ENCODE measurements at regions not wholly inside any gene's neighbourhood (a gene's known extent, or its start where the extent isn't known, plus 50 kb on each side); places are given as distances from the start of the nearest gene placed in this dataset.

GRCh38 chr18:6465281-6465680, 50.6 kb upstream of the L3MBTL4 start:
- DNase-seq (ENCODE audit: low read depth in 1 of 2, low spot score in 1 of 2), result no peak
- TF ChIP-seq SPI1 (IDR thresholded peaks at IDR 0.05; ENCODE audit: borderline replicate concordance, low read depth), result no peak
- no peak for TF ChIP-seq REST (IDR thresholded peaks at IDR 0.05; ENCODE audit: insufficient replicate concordance, low read depth)
- TF ChIP-seq GABPA (IDR thresholded peaks at IDR 0.05; ENCODE audit: low read depth), result no peak
- no peak for TF ChIP-seq POLR2AphosphoS5 (IDR thresholded peaks at IDR 0.05; ENCODE audit: low read depth)
- TF ChIP-seq CTCF (IDR thresholded peaks at IDR 0.05; ENCODE audit: insufficient read depth, low read length), result no peak
- Histone ChIP-seq H3K27me3 (ENCODE audit: insufficient read depth, poor library complexity, severe bottlenecking) (no peaks in the 10 kb centered on the region), H3K27ac (replicated peaks) (no peak overlapping the region), H3K4me3 (replicated peaks; ENCODE audit: insufficient read depth, low read length) (no peak overlapping the region)

GRCh38 chr18:6476190-6476589, 61.5 kb upstream of the L3MBTL4 start:
- DNase-seq (ENCODE audit: low read depth in 1 of 2, low spot score in 1 of 2), result no peak
- TF ChIP-seq CTCF (IDR thresholded peaks at IDR 0.05; ENCODE audit: insufficient read depth, low read length) (no peak), SPI1 (IDR thresholded peaks at IDR 0.05; ENCODE audit: borderline replicate concordance, low read depth) (no peak)
- Histone ChIP-seq H3K4me3 (replicated peaks; ENCODE audit: insufficient read depth, low read length) (no peak overlapping the region), H3K27me3 (ENCODE audit: insufficient read depth, poor library complexity, severe bottlenecking) (no peaks in the 10 kb centered on the region), H3K27ac (replicated peaks) (no peak overlapping the region)

- TF ChIP-seq SPI1 (IDR thresholded peaks at IDR 0.05; ENCODE audit: borderline replicate concordance, low read depth), result no peak
- no peak for TF ChIP-seq GABPA (IDR thresholded peaks at IDR 0.05; ENCODE audit: low read depth)
- TF ChIP-seq POLR2AphosphoS5 (IDR thresholded peaks at IDR 0.05; ENCODE audit: low read depth), result no peak
- Histone ChIP-seq H3K4me3 (replicated peaks; ENCODE audit: insufficient read depth, low read length) (no peak overlapping the region), H3K27me3 (ENCODE audit: insufficient read depth, poor library complexity, severe bottlenecking) (no peaks in the 10 kb centered on the region), H3K27ac (replicated peaks) (no peak overlapping the region)
- DNase-seq (ENCODE audit: low read depth in 1 of 2, low spot score in 1 of 2), result no peak
Measured at GRCh38 chr18:6476880-6477279, 62.2 kb upstream of the L3MBTL4 start.

- no peaks in the 10 kb centered on the region for H3K27me3 ChIP-seq (ENCODE audit: insufficient read depth, poor library complexity, severe bottlenecking)
- DNase-seq (ENCODE audit: low read depth in 1 of 2, low spot score in 1 of 2), result no peak
- no peak overlapping the region for H3K27ac ChIP-seq (replicated peaks)
- no peak overlapping the region for H3K4me3 ChIP-seq (replicated peaks; ENCODE audit: insufficient read depth, low read length)
- TF ChIP-seq REST (IDR thresholded peaks at IDR 0.05; ENCODE audit: insufficient replicate concordance, low read depth) (no peak), SPI1 (IDR thresholded peaks at IDR 0.05; ENCODE audit: borderline replicate concordance, low read depth) (no peak), GABPA (IDR thresholded peaks at IDR 0.05; ENCODE audit: low read depth) (no peak), POLR2AphosphoS5 (IDR thresholded peaks at IDR 0.05; ENCODE audit: low read depth) (no peak), CTCF (IDR thresholded peaks at IDR 0.05; ENCODE audit: insufficient read depth, low read length) (no peak)
Measured at GRCh38 chr18:6478121-6478520, 63.4 kb upstream of the L3MBTL4 start.
